Large intestine (tissue), 3 donors: ENCODE measurements at regions not wholly inside any gene's neighbourhood (a gene's known extent, or its start where the extent isn't known, plus 50 kb on each side); places are given as distances from the start of the nearest gene placed in this dataset.
"Not testable (repeated sequence)": the region's sequence is repeated elsewhere in the genome, so short reads cannot be mapped to it uniquely, and the experiment has no call there.

Experiments used
- DNase-seq, 2 donors: peaks; one replicate each; pipeline versions ENCODE4 v3.0.0 to v3.0.0-alpha.2; 2013
- H3K27ac ChIP-seq: one replicate; pipeline ENCODE4 v1.5.1; 2013; ENCODE audit warnings: low read length
- H3K27me3 ChIP-seq: 2 replicates; pipeline ENCODE4 v1.6.1; 2013; ENCODE audit warnings: low read length; ENCODE audit not compliant: control insufficient read depth, insufficient read depth
- H3K36me3 ChIP-seq: 2 replicates; pipeline ENCODE4 v1.6.1; 2013; ENCODE audit warnings: low read length; ENCODE audit not compliant: control insufficient read depth, insufficient read depth
- H3K4me1 ChIP-seq: one replicate; pipeline ENCODE4 v1.6.1; 2013; ENCODE audit warnings: low read length; ENCODE audit not compliant: control insufficient read depth, insufficient read depth
- H3K4me3 ChIP-seq: one replicate; pipeline ENCODE4 v1.5.1; 2013; ENCODE audit warnings: low read length
- H3K9me3 ChIP-seq: one replicate; pipeline ENCODE4 v1.6.1; 2013; ENCODE audit warnings: mild to moderate bottlenecking, low read depth, low read length, moderate library complexity; ENCODE audit not compliant: control insufficient read depth
- WGBS: methylation state at CpG from one replicate; pipeline ENCODE4 v1.1.5; 2013; ENCODE audit warnings: low lambda C conversion rate; ENCODE audit not compliant: insufficient coverage; 5-methylcytosine and 5-hydroxymethylcytosine counted together

GRCh38 chr1:110260194-110260593 lies 50.1 kb downstream of the KCNC4 start:
- peaks cover 14% of the 10 kb centered on the region for H3K27me3 ChIP-seq
- no peak overlapping the region for H3K4me3 ChIP-seq
- H3K4me1 ChIP-seq = no peaks in the 10 kb centered on the region
- no peaks in the 10 kb centered on the region for H3K36me3 ChIP-seq
- H3K9me3 ChIP-seq = no peaks in the 10 kb centered on the region
- H3K27ac ChIP-seq = no peak overlapping the region
- DNase-seq = no peak
- no CpG with 5 or more reads among the region's 1 CpG for WGBS

GRCh38 chr1:110262296-110262695 lies 52.2 kb downstream of the KCNC4 start:
- Histone ChIP-seq H3K27me3 (peaks cover 11% of the 10 kb centered on the region), H3K27ac (no peak overlapping the region), H3K9me3 (no peaks in the 10 kb centered on the region), H3K4me1 (no peaks in the 10 kb centered on the region), H3K36me3 (no peaks in the 10 kb centered on the region), H3K4me3 (no peak overlapping the region)
- DNase-seq = no peak
- 100% methylated on average over 1 of the region's 3 CpGs for WGBS

GRCh38 chr1:110262846-110263631 lies 52.9 kb downstream of the KCNC4 start:
- WGBS = no CpG with 5 or more reads among the region's 9 CpGs
- no peaks in the 10 kb centered on the region for H3K9me3 ChIP-seq
- H3K27me3 ChIP-seq = peaks cover 11% of the 10 kb centered on the region
- H3K36me3 ChIP-seq = no peaks in the 10 kb centered on the region
- H3K4me1 ChIP-seq = no peaks in the 10 kb centered on the region
- no peak for DNase-seq
- no peak overlapping the region for H3K4me3 ChIP-seq
- H3K27ac ChIP-seq = no peak overlapping the region

GRCh38 chr1:110264430-110264829 lies 54.3 kb downstream of the KCNC4 start:
- Histone ChIP-seq H3K4me1 (no peaks in the 10 kb centered on the region), H3K9me3 (no peaks in the 10 kb centered on the region), H3K36me3 (no peaks in the 10 kb centered on the region), H3K27me3 (peaks cover 11% of the 10 kb centered on the region), H3K27ac (no peak overlapping the region), H3K4me3 (no peak overlapping the region)
- no peak for DNase-seq
- no CpG with 5 or more reads among the region's 4 CpGs for WGBS

GRCh38 chr1:110265186-110265585 lies 55.1 kb downstream of the KCNC4 start:
- Histone ChIP-seq H3K4me3 (no peak overlapping the region), H3K27ac (no peak overlapping the region), H3K4me1 (no peaks in the 10 kb centered on the region), H3K9me3 (no peaks in the 10 kb centered on the region), H3K27me3 (peaks cover 11% of the 10 kb centered on the region), H3K36me3 (no peaks in the 10 kb centered on the region)
- no CpG with 5 or more reads among the region's 2 CpGs for WGBS
- DNase-seq = no peak

- H3K27me3 ChIP-seq = peaks cover 11% of the 10 kb centered on the region
- WGBS = 100% methylated on average over 1 of the region's 4 CpGs
- no peaks in the 10 kb centered on the region for H3K4me1 ChIP-seq
- no peaks in the 10 kb centered on the region for H3K9me3 ChIP-seq
- no peak for DNase-seq
- no peak overlapping the region for H3K4me3 ChIP-seq
- no peak overlapping the region for H3K27ac ChIP-seq
- no peaks in the 10 kb centered on the region for H3K36me3 ChIP-seq
These were observed 56.7 kb downstream of the KCNC4 start for GRCh38 chr1:110266834-110267233.

- Histone ChIP-seq H3K36me3 (no peaks in the 10 kb centered on the region), H3K27ac (no peak overlapping the region), H3K4me3 (no peak overlapping the region), H3K4me1 (no peaks in the 10 kb centered on the region), H3K27me3 (peaks cover 11% of the 10 kb centered on the region), H3K9me3 (no peaks in the 10 kb centered on the region)
- 80% methylated on average over 3 of the region's 7 CpGs for WGBS
- no peak for DNase-seq
These were observed 57.1 kb downstream of the KCNC4 start for GRCh38 chr1:110267260-110267659.

- peak; percentile 31 to 44 for DNase-seq
- Histone ChIP-seq H3K27ac (no peak overlapping the region), H3K4me3 (no peak overlapping the region), H3K36me3 (no peaks in the 10 kb centered on the region), H3K4me1 (no peaks in the 10 kb centered on the region), H3K27me3 (peaks cover 3% of the 10 kb centered on the region), H3K9me3 (no peaks in the 10 kb centered on the region)
These were observed 61.9 kb downstream of the KCNC4 start for GRCh38 chr1:110272045-110272444.

- not testable (repeated sequence) for H3K27me3 ChIP-seq, H3K9me3 ChIP-seq, DNase-seq, H3K4me3 ChIP-seq, H3K4me1 ChIP-seq, H3K36me3 ChIP-seq, H3K27ac ChIP-seq
- WGBS = 78% methylated on average over 1 of the region's 2 CpGs
These were observed 63.7 kb downstream of the KCNC4 start for GRCh38 chr1:110273832-110274231.

- WGBS = no CpG with 5 or more reads among the region's 7 CpGs
- no peaks in the 10 kb centered on the region for H3K9me3 ChIP-seq
- H3K4me3 ChIP-seq = no peak overlapping the region
- no peaks in the 10 kb centered on the region for H3K36me3 ChIP-seq
- no peak overlapping the region for H3K27ac ChIP-seq
- H3K4me1 ChIP-seq = no peaks in the 10 kb centered on the region
- H3K27me3 ChIP-seq = peaks cover 3% of the 10 kb centered on the region
- no peak for DNase-seq
These were observed 59.1 kb upstream of the RBM15 start for GRCh38 chr1:110280126-110280525.

GRCh38 chr1:110280804-110281203 lies 58.4 kb upstream of the RBM15 start:
- Histone ChIP-seq H3K27ac (no peak overlapping the region), H3K4me3 (no peak overlapping the region), H3K9me3 (no peaks in the 10 kb centered on the region), H3K36me3 (no peaks in the 10 kb centered on the region), H3K27me3 (peaks cover 3% of the 10 kb centered on the region), H3K4me1 (no peaks in the 10 kb centered on the region)
- DNase-seq = no peak
- WGBS = no CpG with 5 or more reads among the region's 5 CpGs
